HG03469 (cell line): ENCODE measurements at regions not wholly inside any gene's neighbourhood (a gene's known extent, or its start where the extent isn't known, plus 50 kb on each side); places are given as distances from the start of the nearest gene placed in this dataset.
"Not testable (repeated sequence)": the region's sequence is repeated elsewhere in the genome, so short reads cannot be mapped to it uniquely, and the experiment has no call there.

ENCODE experiments used
- ATAC-seq: cut with Tn5 transposase; IDR thresholded peaks from one replicate; pipeline ENCODE4 v1.9.1; 2021; ENCODE audit warnings: mild to moderate bottlenecking, moderate library complexity, moderate number of reproducible peaks; ENCODE audit not compliant: unreplicated experiment

- ATAC-seq = peak; percentile 98
Measured at GRCh38 chr9:88835038-88835466, 156.2 kb upstream of the S1PR3 start.

DNA sequence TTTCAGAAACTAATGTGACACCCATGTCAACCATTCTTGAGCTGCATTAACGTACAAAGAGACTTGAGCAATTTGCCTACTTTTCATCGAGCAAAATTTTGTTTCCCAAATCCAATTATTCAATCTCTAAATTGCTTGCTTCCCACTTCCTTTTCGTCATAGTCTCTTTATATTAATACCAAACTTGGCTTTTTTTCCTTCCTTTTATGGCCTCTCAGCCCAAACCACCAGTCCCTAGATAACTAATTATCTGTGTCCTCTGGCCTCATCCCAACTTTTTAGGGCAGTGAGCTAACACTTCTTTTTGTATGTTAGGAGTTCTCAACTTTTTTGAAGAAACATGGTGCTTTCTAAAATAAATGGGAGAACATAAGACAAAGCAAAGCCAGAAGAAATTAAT, 155.5 kb upstream of the S1PR3 start:
- no peak for ATAC-seq

GRCh38 chr9:88837731-88838130, 153.5 kb upstream of the S1PR3 start:
- ATAC-seq = no peak

GRCh38 chr9:88849878-88850277, 141.4 kb upstream of the S1PR3 start:
- ATAC-seq = not testable (repeated sequence)

DNA sequence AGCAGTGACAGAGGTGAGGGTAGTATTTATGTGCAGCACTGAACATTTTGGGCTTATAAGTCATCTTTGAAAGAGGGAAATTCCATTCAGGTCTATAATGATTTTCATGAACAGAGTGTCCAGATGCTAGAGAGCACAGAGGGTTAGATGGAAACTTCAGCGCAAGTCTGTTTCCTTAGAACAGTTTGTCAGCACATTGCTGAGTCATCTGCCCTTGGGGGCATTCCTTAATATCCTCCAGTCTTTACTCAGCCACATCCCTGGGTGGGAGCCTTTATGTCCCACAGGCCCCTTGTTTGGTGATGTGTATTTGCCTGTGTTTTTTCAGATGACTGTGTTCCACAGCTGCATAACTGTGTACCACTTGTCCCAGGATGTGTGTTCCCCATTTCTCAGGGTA, 138.5 kb upstream of the S1PR3 start:
- no peak for ATAC-seq

DNA sequence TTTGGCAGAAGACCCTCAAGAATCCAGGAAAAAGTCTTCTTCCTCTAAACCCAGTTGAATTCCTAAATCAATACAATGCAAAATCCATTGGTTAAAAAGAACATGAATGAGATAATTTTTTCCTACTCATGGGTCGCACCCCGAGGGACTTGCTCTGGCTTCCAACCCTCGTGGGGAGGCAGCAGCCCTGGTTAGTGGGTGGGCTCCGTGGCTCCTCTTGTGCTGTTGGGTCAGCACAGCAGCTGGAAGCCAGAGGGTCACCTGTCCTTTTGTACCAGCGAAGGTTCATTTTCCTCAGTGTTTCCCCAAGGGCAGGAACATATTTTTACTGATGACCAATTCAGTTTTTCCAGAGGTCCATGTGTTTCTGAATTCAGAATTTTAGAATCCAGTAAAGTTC, 120.6 kb upstream of the S1PR3 start:
- ATAC-seq = no peak

GRCh38 chr9:88871669-88872068, 119.6 kb upstream of the S1PR3 start:
- no peak for ATAC-seq

DNA sequence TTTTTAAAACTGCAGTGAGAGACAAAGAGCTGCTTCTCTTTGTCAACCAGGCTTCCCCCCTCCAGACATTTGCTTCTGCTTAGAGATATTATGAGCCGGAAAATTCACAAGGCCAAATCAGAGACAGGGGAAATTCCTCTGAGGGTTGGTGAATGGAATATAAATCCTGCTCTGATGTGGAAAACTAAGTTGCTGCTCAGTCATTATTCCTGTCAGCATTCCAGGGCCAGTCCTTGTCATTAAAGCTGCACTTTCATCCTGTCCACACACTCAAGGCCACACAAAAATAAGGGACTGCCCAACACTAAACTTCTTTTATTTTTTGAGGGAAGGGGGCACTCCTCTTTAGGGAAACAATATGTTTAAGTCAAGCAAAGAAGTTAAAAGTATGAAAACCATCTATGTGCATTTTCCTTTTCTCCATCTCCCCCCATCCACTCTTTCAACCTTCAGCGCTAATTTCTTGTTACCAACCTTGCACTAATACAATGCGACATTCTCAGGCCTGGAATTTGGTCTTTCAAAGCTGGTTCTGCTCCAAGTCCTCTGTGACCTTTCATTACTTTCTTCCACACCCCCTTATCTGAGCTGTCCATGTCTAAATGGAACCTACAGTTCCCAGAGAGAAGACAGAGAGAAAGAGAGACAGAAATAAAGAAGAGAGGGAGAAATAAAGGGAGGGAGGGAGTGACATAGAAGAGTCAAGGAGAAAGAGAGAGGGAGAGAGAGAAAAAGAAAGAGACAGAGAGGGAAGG, 118.9 kb upstream of the S1PR3 start:
- ATAC-seq = no peak

- no peak for ATAC-seq
Measured at GRCh38 chr9:88873635-88874034, 117.6 kb upstream of the S1PR3 start.

DNA sequence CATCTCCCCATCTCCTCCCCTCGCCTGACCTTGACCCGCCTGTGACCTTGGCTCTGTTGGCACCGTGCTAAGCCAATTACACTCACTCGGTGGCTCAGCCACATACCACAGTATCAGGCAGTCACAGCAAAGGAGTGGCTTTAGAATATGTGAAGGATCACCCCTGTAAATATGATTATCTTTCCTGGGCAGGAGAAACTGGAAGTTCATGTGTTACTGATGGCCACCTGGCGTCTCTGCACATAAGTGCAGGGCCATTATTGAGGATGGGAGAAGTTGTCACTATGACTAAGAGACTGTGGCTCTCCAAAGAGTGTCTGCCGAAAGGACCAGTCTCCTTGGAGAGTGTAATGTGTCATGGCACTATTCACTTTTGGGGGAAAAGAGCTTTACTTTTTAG, 116.9 kb upstream of the S1PR3 start:
- ATAC-seq = no peak

- no peak for ATAC-seq
Measured at GRCh38 chr9:88875400-88876120, 115.7 kb upstream of the S1PR3 start.

- ATAC-seq = no peak
Measured at GRCh38 chr9:88880199-88880598, 111.1 kb upstream of the S1PR3 start.

DNA sequence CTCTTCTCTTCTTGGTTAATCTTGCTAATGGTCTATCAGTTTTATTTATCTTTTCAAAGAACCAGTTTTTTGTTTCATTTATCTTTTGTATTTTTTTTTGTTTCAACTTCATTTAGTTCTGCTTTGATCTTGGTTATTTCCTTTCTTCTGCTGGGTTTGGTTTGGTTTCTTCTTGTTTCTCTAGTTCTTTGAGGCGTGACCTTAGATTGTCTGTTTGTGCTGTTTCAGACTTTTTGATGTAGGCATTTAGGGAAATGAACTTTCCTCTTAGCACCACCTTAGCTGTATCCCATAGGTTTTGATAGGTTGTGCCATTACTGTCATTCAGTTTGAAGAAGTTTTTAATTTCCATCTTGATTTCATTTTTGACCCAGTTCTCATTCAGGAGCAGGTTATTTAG, 107.0 kb upstream of the S1PR3 start:
- not testable (repeated sequence) for ATAC-seq

DNA sequence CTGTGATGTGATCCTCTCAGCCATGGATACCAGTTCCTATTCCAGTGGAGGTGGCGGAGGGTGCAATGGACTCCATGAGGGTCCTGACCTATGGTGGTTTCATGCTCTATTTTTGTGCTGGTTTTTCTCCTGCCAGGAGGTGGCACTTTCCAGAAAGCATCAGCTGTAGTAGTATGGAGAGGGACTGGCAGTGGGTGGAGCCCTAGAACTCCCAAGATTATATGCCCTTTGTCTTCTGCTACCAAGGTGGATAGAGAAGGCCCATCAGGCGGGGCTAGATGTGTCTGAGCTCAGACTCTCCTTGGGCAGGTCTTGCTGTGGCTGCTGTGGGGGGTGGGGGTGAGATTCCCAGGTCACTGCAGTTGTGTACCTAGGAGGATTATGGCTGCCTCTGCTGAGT, 104.5 kb upstream of the S1PR3 start:
- not testable (repeated sequence) for ATAC-seq

GRCh38 chr9:88889386-88889785, 101.9 kb upstream of the S1PR3 start:
- no peak for ATAC-seq

- ATAC-seq = no peak
Measured at GRCh38 chr9:88890546-88890945, 100.7 kb upstream of the S1PR3 start.

DNA sequence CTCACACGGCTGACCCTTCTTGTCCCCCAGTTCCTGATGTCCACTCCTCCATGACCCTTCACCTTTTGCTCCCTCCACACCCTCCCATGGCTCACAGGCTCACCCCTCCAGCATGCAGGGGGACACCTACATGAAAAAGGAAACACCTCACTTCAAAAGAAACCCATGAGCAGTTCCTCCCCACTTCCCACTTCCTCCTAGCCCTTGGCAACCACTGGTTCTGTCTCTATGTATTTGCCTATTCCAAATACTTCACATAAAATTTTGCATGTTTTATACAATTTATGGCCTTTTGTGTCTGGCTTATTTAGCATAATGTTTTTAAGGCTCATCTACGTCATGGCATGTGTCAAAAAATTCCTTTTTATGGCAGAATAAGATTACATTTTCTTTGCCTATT, 100.2 kb upstream of the S1PR3 start:
- no peak for ATAC-seq

- no peak for ATAC-seq
Measured at GRCh38 chr9:88892724-88893123, 98.5 kb upstream of the S1PR3 start.

- no peak for ATAC-seq
Measured at GRCh38 chr9:88897081-88897480, 94.2 kb upstream of the S1PR3 start.

DNA sequence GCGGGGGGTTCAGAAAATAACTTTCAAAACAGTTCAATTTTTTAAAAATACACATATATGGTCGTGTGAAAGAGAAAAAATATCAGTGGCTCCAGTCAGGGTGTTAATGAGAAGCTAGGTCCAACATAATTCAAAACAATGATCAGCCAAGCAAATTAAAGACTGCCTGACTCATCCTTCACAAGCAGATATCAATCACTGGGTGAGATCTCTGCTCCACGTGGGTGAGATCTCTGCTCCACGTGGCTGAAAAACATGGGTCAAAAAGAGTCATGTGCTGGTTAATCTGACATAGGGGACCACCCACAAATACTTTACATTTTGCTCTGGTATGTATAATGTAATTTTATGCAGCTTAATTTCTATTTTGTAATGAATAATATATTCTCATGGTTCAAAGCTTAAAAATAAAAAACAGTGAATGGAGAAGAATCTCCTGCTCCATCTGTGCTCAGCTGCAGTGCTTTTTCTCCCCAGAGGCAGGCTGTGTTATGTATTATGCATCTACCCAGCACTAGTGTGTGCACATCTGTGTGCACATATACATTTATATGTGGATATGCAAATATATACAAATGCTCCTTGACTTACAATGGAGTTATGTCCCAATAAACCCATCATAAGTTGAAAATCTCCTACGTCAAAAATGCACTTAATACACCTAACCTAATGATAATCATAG, 93.1 kb upstream of the S1PR3 start:
- no peak for ATAC-seq

GRCh38 chr9:88905506-88905905, 85.8 kb upstream of the S1PR3 start:
- ATAC-seq = no peak

DNA sequence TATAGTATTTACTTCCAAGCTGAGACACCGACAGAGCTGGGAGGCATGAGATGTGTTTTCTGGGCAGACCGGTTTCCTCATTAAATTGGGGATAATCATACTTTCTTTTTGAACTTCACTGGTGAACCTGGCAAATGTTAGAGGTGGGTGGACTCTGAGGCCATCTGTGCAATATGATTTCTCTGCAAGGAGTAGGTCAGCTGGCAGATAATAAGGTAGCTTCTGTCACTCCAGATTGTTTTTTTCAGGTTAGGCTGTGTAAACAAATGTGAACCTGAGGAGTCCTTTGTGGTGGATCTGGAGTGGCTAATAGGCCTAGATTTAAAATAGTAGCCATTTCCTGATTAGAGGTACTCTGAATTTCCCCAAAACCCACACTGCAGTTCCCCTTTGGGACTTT, 75.4 kb upstream of the S1PR3 start:
- no peak for ATAC-seq
